ENCODE measurements at regions not wholly inside any gene's neighbourhood (a gene's known extent, or its start where the extent isn't known, plus 50 kb on each side); places are given as distances from the start of the nearest gene placed in this dataset.
"Not testable (repeated sequence)": the region's sequence is repeated elsewhere in the genome, so short reads cannot be mapped to it uniquely, and the experiment has no call there.

- TF ChIP-seq, protein P1, sequence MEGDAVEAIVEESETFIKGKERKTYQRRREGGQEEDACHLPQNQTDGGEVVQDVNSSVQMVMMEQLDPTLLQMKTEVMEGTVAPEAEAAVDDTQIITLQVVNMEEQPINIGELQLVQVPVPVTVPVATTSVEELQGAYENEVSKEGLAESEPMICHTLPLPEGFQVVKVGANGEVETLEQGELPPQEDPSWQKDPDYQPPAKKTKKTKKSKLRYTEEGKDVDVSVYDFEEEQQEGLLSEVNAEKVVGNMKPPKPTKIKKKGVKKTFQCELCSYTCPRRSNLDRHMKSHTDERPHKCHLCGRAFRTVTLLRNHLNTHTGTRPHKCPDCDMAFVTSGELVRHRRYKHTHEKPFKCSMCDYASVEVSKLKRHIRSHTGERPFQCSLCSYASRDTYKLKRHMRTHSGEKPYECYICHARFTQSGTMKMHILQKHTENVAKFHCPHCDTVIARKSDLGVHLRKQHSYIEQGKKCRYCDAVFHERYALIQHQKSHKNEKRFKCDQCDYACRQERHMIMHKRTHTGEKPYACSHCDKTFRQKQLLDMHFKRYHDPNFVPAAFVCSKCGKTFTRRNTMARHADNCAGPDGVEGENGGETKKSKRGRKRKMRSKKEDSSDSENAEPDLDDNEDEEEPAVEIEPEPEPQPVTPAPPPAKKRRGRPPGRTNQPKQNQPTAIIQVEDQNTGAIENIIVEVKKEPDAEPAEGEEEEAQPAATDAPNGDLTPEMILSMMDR (IDR thresholded peaks at IDR 0.05), result not testable (repeated sequence)
- not testable (repeated sequence) for TF ChIP-seq POLR2A (IDR thresholded peaks at IDR 0.05)
Observed at GRCh38 chr4:114048154-114048553, 68.7 kb upstream of the ARSJ start.

Data from testis (tissue), 2 donors.